ENCODE measurements at regions not wholly inside any gene's neighbourhood (a gene's known extent, or its start where the extent isn't known, plus 50 kb on each side); places are given as distances from the start of the nearest gene placed in this dataset.

- TF ChIP-seq CTCF (IDR thresholded peaks at IDR 0.05; ENCODE audit: extremely low read depth, missing control alignments) = no peak
- no peak for DNase-seq (ENCODE audit: low spot score)
Measured at GRCh38 chr2:39514825-39515224, 77.7 kb upstream of the MAP4K3 start.

DNA sequence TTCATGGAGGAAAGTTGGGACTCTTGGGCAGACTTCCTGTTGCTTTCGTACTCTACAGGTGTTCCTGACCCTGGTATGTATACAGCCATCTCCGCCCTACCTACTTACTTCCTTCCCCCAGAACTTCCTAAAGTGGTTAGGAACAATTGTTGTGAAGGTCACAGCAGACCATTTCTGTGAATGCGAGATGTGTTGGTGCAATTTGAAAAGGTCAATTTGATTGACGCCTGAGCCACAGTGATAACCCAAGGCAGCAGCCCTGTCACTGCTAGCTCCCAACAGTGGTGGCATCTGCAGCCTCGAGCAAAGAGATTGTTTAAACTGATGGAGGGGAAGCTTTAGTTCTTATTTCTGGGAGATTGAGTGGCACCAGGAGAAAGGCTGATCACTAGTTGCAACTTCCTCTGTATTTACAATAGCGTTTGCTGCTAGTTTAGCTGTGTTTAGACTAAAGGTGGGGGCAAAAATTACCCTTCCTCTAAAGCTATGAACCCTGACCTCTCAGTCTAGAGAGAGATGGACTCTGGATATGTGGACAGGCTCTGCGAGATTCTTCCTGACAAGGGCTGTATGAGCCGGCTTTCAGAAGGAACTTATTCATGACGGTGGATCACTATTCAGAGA lies 78.3 kb upstream of the MAP4K3 start:
- no peak for DNase-seq (ENCODE audit: low spot score)
- no peak for TF ChIP-seq CTCF (IDR thresholded peaks at IDR 0.05; ENCODE audit: extremely low read depth, missing control alignments)

DNA sequence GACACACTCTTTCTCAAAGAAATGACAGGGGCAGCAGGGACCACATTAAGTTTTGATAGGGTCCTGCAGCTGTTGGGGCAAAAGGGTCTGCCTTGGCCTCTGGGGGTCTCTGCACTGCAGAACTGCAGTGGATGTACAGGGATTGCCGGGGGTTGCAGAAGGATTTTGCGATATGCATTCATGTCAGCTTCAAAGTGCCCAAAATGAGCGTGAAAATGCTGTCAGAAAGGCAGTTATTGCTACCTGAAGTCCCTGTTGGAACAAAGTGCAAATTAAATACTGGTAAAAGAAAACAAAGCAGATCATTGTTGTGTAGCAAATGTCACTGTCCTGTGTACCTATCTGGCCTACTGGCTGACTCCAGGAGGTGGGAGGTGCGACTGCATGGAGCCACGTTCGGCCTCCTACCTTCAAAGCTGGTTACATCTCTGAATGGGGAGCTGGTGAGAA lies 78.8 kb upstream of the MAP4K3 start:
- no peak for DNase-seq (ENCODE audit: low spot score)
- no peak for TF ChIP-seq CTCF (IDR thresholded peaks at IDR 0.05; ENCODE audit: extremely low read depth, missing control alignments)

GRCh38 chr2:39516347-39517101 lies 79.4 kb upstream of the MAP4K3 start:
- DNase-seq (ENCODE audit: low spot score) = no peak
- no peak for TF ChIP-seq CTCF (IDR thresholded peaks at IDR 0.05; ENCODE audit: extremely low read depth, missing control alignments)

GRCh38 chr2:39517102-39517436 lies 80.0 kb upstream of the MAP4K3 start:
- no peak for DNase-seq (ENCODE audit: low spot score)
- no peak for TF ChIP-seq CTCF (IDR thresholded peaks at IDR 0.05; ENCODE audit: extremely low read depth, missing control alignments)

GRCh38 chr2:39517622-39518021 lies 80.5 kb upstream of the MAP4K3 start:
- no peak for DNase-seq (ENCODE audit: low spot score)
- no peak for TF ChIP-seq CTCF (IDR thresholded peaks at IDR 0.05; ENCODE audit: extremely low read depth, missing control alignments)

DNA sequence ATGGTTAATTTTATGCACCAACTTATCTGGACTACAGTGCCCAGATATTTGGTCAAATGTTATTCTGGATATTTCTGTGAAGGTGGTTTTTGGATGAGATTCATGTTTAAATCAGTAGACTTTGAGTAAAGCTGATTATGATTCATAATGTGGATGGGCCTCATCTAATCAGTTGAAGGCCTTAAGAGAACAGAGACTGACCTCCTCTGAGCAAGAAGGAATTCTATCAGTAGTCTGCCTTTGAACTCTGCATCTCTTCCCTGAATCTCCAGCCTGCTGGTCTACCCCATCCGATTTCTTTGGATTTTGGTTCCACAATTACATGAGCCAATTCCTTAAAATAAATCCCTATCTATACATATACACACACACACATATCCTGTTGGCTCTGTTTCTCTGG lies 82.8 kb upstream of the MAP4K3 start:
- no peak for TF ChIP-seq CTCF (IDR thresholded peaks at IDR 0.05; ENCODE audit: extremely low read depth, missing control alignments)
- no peak for DNase-seq (ENCODE audit: low spot score)
